GM21717 (cell line): ENCODE measurements at regions not wholly inside any gene's neighbourhood (a gene's known extent, or its start where the extent isn't known, plus 50 kb on each side); places are given as distances from the start of the nearest gene placed in this dataset.

ENCODE experiments used
- ATAC-seq: cut with Tn5 transposase; IDR thresholded peaks from one replicate; pipeline ENCODE4 v1.9.1; 2021; ENCODE audit warnings: mild to moderate bottlenecking, moderate library complexity; ENCODE audit not compliant: unreplicated experiment

DNA sequence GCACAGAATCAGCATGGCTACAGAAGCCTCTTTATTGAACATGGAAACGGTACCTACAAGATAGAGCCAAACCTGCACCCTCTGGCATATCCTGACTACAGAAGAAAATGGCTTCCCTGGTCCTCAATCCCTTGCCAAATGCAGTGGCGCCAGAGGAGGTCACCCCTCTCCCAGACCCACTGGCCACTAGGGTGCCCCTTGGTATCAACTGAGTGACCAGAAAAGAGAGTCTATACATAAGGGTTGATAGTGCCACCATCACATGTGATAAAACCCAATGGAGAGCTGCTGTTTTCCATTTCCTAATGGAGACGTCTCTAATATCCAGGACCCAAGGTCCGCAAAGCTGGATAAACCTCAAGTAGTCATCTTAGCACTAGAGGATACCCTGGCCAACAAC, 52.7 kb upstream of the ALK start:
- ATAC-seq: no peak

- ATAC-seq: no peak
Observed at GRCh38 chr2:29977284-29977683, 55.9 kb upstream of the ALK start.

DNA sequence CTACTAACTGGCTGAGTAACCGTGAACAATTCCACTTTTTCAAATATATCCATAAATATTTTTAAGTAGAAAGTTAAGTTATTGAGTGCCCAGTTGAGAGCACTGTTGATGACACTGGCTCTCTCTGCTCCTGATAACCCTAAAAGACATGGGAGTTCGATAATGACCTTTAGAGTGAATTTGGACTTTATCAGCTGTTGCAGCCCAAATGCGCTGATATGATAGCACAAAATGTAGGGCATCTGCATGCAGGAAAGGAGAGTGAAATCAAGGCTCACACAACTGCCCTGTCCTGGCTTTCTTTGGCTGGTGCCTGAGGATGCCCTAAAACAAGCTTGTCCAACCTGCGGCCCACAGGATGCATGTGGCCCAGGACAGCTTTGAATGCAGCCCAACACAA, 60.0 kb upstream of the ALK start:
- no peak for ATAC-seq

GRCh38 chr2:29983308-29983707, 61.9 kb upstream of the ALK start:
- no peak for ATAC-seq

GRCh38 chr2:29987146-29987545, 65.8 kb upstream of the ALK start:
- no peak for ATAC-seq

DNA sequence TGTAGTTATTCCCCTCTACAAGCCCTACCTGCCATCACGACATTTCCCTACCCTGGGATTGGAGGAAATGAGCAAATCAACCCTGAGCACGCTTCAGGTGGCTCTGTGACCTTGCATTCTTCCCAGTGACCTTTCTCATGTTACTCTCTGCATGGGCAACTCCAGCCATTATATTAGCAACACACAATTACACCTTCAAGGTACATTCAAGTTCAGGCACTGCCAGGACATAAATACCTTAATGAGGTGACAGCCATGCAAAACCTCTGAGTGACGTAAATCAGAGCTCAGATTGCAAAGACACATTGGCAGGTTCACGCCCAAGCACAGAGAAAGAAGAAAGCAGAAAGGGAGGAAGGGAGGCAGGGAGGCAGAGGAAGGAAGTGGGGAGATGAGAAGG, 68.7 kb upstream of the ALK start:
- no peak for ATAC-seq

- ATAC-seq: no peak
Observed at GRCh38 chr2:29991086-29991485, 69.7 kb upstream of the ALK start.

- ATAC-seq: no peak
Observed at GRCh38 chr2:29995241-29995640, 73.9 kb upstream of the ALK start.

GRCh38 chr2:30003128-30003527, 81.7 kb upstream of the ALK start:
- ATAC-seq: no peak

DNA sequence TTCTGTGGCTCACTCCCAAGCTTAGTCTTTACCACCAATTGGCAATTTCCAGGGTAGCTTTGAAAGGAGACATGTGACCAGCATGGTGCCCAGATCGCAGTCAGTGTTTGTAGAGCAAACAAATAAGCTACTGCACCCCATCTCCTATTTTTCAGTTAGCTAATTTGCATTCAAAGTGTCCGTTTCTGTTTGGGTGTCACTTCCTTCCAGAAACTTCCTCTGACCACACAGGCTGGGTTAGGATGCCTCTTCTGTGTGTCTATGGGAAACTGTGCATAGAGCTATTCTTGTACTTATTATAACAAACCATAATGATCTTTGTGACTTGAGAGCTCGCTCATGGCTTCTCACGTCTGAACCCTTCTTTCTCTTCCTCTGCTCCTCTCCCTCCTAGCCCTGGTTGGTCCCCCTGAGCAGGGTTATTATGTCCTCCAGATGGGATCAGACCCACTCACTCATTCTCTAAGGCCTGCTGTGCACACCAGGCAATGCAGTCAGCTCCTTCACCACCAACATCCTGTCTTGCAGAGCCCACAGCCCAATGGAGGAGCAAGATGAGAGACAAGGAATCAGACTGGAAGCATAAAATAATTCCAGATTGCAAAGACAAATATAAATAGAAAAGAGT, 101.2 kb upstream of the ALK start:
- peak; percentile 81 for ATAC-seq

DNA sequence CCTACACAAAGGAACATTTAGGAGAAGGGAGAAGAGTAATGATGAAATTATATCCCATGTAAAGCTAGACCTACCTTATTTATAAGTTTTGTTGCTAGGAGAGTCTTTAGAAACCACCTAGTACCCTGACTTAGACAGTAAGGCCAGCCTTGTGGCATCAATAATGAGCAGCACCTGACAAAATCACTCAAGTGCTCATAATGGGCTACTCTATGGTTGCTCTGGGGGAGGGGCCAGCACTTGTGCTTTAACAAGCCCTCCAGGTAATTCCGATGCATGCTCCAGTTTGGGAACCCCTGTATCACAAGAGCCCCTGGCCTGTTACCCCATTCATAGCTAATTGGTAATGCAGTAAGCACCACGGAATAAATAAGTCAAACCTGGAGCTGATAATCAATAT, 102.9 kb upstream of the ALK start:
- ATAC-seq: no peak

DNA sequence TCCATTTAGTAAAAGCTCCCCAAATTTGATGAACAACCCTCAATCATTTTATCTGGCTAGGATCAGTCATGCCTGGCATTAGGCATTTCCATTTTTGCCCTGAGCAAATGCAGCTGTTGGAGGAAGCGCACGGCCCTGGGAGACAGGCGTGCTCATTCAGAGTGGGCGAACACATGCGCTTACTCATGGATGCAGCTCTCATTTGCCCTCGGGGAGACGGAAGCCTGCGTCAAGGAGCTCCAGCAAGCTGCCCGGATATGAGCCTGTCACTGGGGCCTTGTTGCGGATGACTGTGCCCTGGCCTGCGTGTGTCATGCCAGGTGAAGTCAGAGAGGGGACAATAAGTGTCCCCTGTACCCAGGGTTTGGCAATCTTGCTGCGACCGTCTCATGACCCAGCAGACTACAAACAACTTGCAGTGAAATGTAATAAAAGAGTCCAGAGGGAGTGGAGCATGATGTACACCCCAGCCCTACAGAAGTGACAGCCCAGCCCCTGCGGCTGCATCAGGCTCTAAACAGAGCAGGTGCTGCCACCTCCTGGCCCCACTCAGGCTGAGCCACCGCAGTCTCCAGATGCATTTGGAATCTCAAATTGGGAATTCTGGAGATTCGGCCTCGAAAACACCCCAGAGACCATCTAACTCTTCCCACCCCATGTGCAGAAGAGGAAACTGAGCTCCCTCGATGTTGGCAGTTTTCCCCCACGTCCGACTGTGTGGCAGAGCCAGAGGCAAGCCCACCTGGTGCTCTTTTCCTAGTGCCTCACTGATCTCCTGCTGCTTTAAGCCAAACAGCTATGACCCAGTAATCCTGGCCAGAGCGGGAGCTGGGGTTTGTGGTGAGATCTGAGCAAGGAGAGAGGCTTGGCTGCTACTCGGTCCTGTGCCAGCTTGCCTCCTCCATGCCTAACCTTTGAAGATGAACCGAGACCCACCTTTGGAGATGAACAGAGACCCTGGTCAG, 105.0 kb upstream of the ALK start:
- no peak for ATAC-seq

DNA sequence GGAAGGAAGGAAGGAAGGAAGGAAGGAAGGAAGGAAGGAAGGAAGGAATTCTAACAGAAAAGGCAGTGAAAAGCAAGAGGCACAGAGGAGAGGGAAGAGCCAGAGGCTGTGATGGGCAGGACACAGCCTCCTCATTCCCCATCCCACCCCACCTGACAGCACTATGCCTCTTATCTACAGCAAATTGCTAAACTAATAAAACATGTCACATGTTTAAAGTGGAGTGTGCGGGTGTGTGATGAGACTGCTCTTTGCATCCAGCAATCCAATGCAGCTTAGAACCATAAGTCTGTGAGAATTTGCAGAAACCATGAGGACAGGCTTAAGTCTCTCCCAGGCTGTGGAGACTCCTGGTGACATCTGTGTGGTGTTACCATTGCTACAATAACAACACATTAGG, 108.4 kb upstream of the ALK start:
- no peak for ATAC-seq

DNA sequence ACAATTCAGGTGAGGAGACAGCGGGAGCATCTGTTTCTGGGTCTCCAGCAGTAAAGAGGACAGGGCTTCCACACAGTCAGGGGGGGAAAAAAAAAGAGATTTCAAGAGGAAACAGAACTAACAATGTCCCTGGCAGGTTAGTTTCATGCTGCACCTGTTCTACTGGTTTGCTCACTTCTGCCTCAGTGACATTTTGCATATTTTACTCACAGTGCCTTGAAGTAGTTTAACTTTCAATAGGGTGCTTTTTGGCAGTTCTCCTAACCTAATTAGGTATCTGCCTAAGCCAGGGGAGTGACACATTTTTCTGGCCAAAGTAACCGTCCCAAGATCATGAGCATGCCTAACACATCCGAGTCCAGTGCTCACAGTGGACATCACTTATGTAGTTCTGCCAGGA, 109.0 kb upstream of the ALK start:
- ATAC-seq: no peak

- no peak for ATAC-seq
Observed at GRCh38 chr2:30031184-30031583, 109.8 kb upstream of the ALK start.

GRCh38 chr2:30034052-30034775, 112.6 kb upstream of the YPEL5 start:
- ATAC-seq: no peak

DNA sequence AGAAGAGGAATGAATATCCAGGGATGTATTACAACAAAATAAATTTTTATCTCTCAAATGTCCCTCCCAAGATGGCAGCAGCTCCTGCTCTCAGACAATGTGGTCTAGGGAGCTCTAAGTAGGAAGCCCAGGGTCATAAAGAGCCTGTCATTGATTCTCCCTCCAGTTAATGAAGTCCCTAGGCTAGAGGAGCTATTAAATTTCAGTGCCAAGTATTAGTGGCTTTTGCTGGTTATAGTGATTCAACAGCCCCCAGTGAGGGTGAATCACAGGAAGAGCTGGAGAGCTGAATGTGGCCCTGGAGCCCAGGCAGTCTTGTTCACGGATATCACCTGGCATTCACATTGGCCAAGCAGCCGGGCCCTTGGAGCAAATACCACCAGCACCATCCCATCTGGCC, 109.8 kb upstream of the YPEL5 start:
- ATAC-seq: no peak

- ATAC-seq: no peak
Observed at GRCh38 chr2:30038419-30038818, 108.4 kb upstream of the YPEL5 start.

GRCh38 chr2:30039101-30039500, 107.7 kb upstream of the YPEL5 start:
- ATAC-seq: no peak

DNA sequence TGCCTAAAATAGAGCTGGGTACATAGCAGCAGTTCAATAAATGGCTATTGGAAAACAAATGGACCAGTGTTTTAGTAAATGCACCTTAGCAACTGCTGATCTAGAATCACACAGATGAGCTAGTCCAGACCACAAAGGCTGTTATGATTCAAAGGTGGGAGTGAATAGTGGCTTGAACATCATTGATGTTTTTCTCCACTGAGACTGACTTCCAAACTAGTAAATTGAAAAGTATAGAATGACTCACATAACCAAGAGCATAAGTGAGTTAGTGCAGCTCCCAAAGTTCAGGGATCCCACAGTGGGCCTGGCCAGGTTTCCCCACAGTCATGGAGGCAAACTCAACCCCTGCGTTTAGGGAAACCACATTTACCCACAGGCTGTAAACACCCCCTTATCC, 106.7 kb upstream of the YPEL5 start:
- ATAC-seq: no peak

DNA sequence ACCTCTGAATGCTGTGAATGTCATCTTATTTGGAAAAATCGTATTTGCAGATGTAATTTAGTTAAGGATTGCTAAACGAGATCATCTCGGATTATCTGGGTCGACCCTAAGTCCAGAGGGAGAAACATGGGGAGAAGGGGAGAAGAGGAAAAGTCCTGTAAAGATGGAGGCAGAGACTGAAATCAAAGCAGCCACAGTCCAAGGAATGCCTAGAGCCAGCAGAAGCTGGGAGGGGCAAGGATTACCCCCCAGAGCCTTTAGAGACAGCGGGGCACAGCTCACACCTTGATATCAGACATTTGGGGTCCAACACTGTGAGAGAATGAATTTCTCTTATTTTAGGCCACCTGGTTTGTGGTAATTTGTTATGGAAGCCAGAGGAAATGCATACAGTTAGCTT, 104.9 kb upstream of the YPEL5 start:
- no peak for ATAC-seq

GRCh38 chr2:30046396-30046795, 100.4 kb upstream of the YPEL5 start:
- ATAC-seq: no peak
